ENCODE measurements at regions not wholly inside any gene's neighbourhood (a gene's known extent, or its start where the extent isn't known, plus 50 kb on each side); places are given as distances from the start of the nearest gene placed in this dataset.
"Not testable (repeated sequence)": the region's sequence is repeated elsewhere in the genome, so short reads cannot be mapped to it uniquely, and the experiment has no call there.

- DNase-seq, result peak; percentile 16 to 78
These were observed 498.9 kb downstream of the BCKDHB start for GRCh38 chr6:80605165-80605989.

GRCh38 chr6:80603679-80604078 is 497.2 kb downstream of the BCKDHB start:
- no peak for DNase-seq

GRCh38 chr6:80594461-80594860 is 488.0 kb downstream of the BCKDHB start:
- DNase-seq, result no peak

GRCh38 chr6:80592436-80592835 is 486.0 kb downstream of the BCKDHB start:
- no peak for DNase-seq

- no peak for DNase-seq
These were observed 479.8 kb downstream of the BCKDHB start for GRCh38 chr6:80586242-80586641.

- DNase-seq, result no peak
These were observed 473.0 kb downstream of the BCKDHB start for GRCh38 chr6:80579391-80580023.

- not testable (repeated sequence) for DNase-seq
These were observed 466.8 kb downstream of the BCKDHB start for GRCh38 chr6:80573320-80573719.

GRCh38 chr6:80566361-80566760 is 459.9 kb downstream of the BCKDHB start:
- DNase-seq, result no peak

GRCh38 chr6:80553071-80553740 is 446.7 kb downstream of the BCKDHB start:
- DNase-seq, result no peak

- DNase-seq, result no peak
These were observed 444.3 kb downstream of the BCKDHB start for GRCh38 chr6:80550748-80551147.

GRCh38 chr6:80550281-80550680 is 443.8 kb downstream of the BCKDHB start:
- no peak for DNase-seq

GRCh38 chr6:80548532-80548931 is 442.1 kb downstream of the BCKDHB start:
- DNase-seq, result no peak

GRCh38 chr6:80547827-80548226 is 441.4 kb downstream of the BCKDHB start:
- no peak for DNase-seq

- DNase-seq, result no peak
These were observed 438.7 kb downstream of the BCKDHB start for GRCh38 chr6:80544976-80545722.

GRCh38 chr6:80544555-80544954 is 438.1 kb downstream of the BCKDHB start:
- no peak for DNase-seq

- DNase-seq, result no peak
These were observed 437.2 kb downstream of the BCKDHB start for GRCh38 chr6:80543598-80544222.

- DNase-seq, result no peak
These were observed 436.7 kb downstream of the BCKDHB start for GRCh38 chr6:80543151-80543550.

GRCh38 chr6:80541886-80542285 is 435.4 kb downstream of the BCKDHB start:
- DNase-seq, result no peak

- no peak for DNase-seq
These were observed 434.7 kb downstream of the BCKDHB start for GRCh38 chr6:80541181-80541580.

- no peak for DNase-seq
These were observed 434.2 kb downstream of the BCKDHB start for GRCh38 chr6:80540700-80541099.

- no peak for DNase-seq
These were observed 430.9 kb downstream of the BCKDHB start for GRCh38 chr6:80537118-80537972.
